CD4-positive, alpha-beta memory T cell (primary cell): ENCODE measurements at regions not wholly inside any gene's neighbourhood (a gene's known extent, or its start where the extent isn't known, plus 50 kb on each side); places are given as distances from the start of the nearest gene placed in this dataset.

Experiments
- CTCF ChIA-PET: fragments of 350-600 bp; sonication (Branson Sonifier 250); formaldehyde crosslinking; loops from one replicate; lab custom pipeline; 2021; ENCODE audit warnings: inconsistent platforms; ENCODE audit not compliant: partially characterized antibody; lab: Charles Lee
- POLR2A ChIA-PET: fragments of 350-600 bp; sonication (Branson Sonifier 250); formaldehyde crosslinking; loops from one replicate; lab custom pipeline; 2021; ENCODE audit not compliant: partially characterized antibody; lab: Charles Lee
- DNase-seq, 5 donors: peaks; one replicate each; pipeline versions ENCODE4 v3.0.0 to v3.0.0-alpha.2; 2020 to 2022; ENCODE audit warnings: mixed read lengths in 1 of 5
- H3K27ac ChIP-seq: one replicate; pipeline ENCODE4 v1.7.0; 2013; ENCODE audit warnings: low read depth, low read length
- H3K27me3 ChIP-seq: 2 replicates; pipeline ENCODE4 v1.7.0; 2013; ENCODE audit warnings: mild to moderate bottlenecking, low read length, moderate library complexity; ENCODE audit not compliant: insufficient read depth
- H3K36me3 ChIP-seq: 2 replicates; pipeline ENCODE4 v1.7.0; 2013; ENCODE audit warnings: mild to moderate bottlenecking, low read length, moderate library complexity; ENCODE audit not compliant: insufficient read depth
- H3K4me1 ChIP-seq: 2 replicates; pipeline ENCODE4 v1.7.0; 2013; ENCODE audit warnings: mild to moderate bottlenecking, low read length, moderate library complexity; ENCODE audit not compliant: insufficient read depth
- H3K4me3 ChIP-seq, 2 donors: one replicate each; pipeline ENCODE4 v1.7.0; 2013; ENCODE audit warnings: low read length in 2 of 2, mild to moderate bottlenecking in 1 of 2
- H3K9me3 ChIP-seq, 2 donors: one replicate each; pipeline ENCODE4 v1.7.0; 2013; ENCODE audit warnings: low read length in 2 of 2, control low read depth in 1 of 2; ENCODE audit not compliant: control insufficient read depth in 1 of 2
- H3K27ac Mint-ChIP-seq, 7 donors: one replicate each; pipeline ENCODE4 v1.8.0; 2020 to 2021; ENCODE audit warnings: mixed read lengths in 7 of 7, mild to moderate bottlenecking in 6 of 7, inconsistent platforms in 3 of 7, moderate library complexity in 3 of 7
- H3K27me3 Mint-ChIP-seq, 2 donors: one replicate each; pipeline ENCODE4 v1.8.0; 2020 to 2021; ENCODE audit warnings: mixed read lengths in 2 of 2
- H3K36me3 Mint-ChIP-seq, 2 donors: one replicate each; pipeline ENCODE4 v1.8.0; 2020 to 2021; ENCODE audit warnings: mixed read lengths in 2 of 2, inconsistent platforms in 1 of 2, mild to moderate bottlenecking in 1 of 2
- H3K4me1 Mint-ChIP-seq, 4 donors: one replicate each; pipeline ENCODE4 v1.8.0; 2020 to 2021; ENCODE audit warnings: mixed read lengths in 4 of 4, mild to moderate bottlenecking in 1 of 4
- H3K4me3 Mint-ChIP-seq, 8 donors: one replicate each; pipeline ENCODE4 v1.8.0; 2020 to 2021; ENCODE audit warnings: mixed read lengths in 8 of 8, mild to moderate bottlenecking in 7 of 8, moderate library complexity in 6 of 8, inconsistent platforms in 3 of 8
- H3K9me3 Mint-ChIP-seq, 8 donors: one replicate each; pipeline ENCODE4 v1.8.0; 2020 to 2021; ENCODE audit warnings: mixed read lengths in 8 of 8, mild to moderate bottlenecking in 5 of 8, inconsistent platforms in 3 of 8, moderate library complexity in 1 of 8
- intact Hi-C: fragments of 100-400 bp; cut with micrococcal nuclease; formaldehyde crosslinking; loops from one replicate; pipeline ENCODE4 v1.15.1; 2023

- no peaks in the 10 kb centered on the region for H3K27me3 ChIP-seq
- peaks cover 0 to 9% of the 10 kb centered on the region in 2 donors for H3K36me3 Mint-ChIP-seq
- no peaks in the 10 kb centered on the region for H3K9me3 Mint-ChIP-seq
- no peaks in the 10 kb centered on the region for H3K36me3 ChIP-seq
- H3K27me3 Mint-ChIP-seq = peaks cover 0 to 1% of the 10 kb centered on the region in 2 donors
- no peak overlapping the region for H3K4me3 Mint-ChIP-seq
- peaks cover 3 to 7% (median 4%) of the 10 kb centered on the region in 4 donors for H3K4me1 Mint-ChIP-seq
- no peaks in the 10 kb centered on the region for H3K9me3 ChIP-seq
- H3K4me1 ChIP-seq = no peaks in the 10 kb centered on the region
- intact Hi-C loops = no loop called here
- no peak overlapping the region for H3K27ac ChIP-seq
- H3K4me3 ChIP-seq = no peak overlapping the region
- ChIA-PET CTCF (interaction anchor here (0.6 to 1.2 kb wide), 2 partner anchors 9 to 988 kb away, joined by 3 to 4 read pairs; no protein-coding TSS in a partner anchor), POLR2A (no interaction called here)
- no peak for DNase-seq
- H3K27ac Mint-ChIP-seq = peak overlapping the region in 2 of 7 donors; percentile 13 to 43
Measured at GRCh38 chr2:8416849-8417832, 264.7 kb upstream of the ID2 start.

- DNase-seq = no peak
- POLR2A ChIA-PET = no interaction called here
Measured at GRCh38 chr2:8418721-8419120, 263.1 kb upstream of the ID2 start.

GRCh38 chr2:8421658-8422449 lies 260.0 kb upstream of the ID2 start:
- DNase-seq = no peak
- Histone ChIP-seq H3K4me1 (peaks cover 16% of the 10 kb centered on the region), H3K36me3 (no peaks in the 10 kb centered on the region), H3K9me3 (no peaks in the 10 kb centered on the region), H3K27ac (no peak overlapping the region), H3K27me3 (no peaks in the 10 kb centered on the region), H3K4me3 (no peak overlapping the region)
- ChIA-PET POLR2A (no interaction called here), CTCF (no interaction called here)
- Mint-ChIP-seq H3K36me3 (peaks cover 0 to 9% of the 10 kb centered on the region in 2 donors), H3K4me3 (no peak overlapping the region), H3K27ac (peak overlapping the region in 1 of 7 donors; percentile 60), H3K9me3 (no peaks in the 10 kb centered on the region), H3K4me1 (peaks cover 16 to 26% (median 21%) of the 10 kb centered on the region in 4 donors), H3K27me3 (peaks cover 0 to 1% of the 10 kb centered on the region in 2 donors)
- intact Hi-C loops = no loop called here

More at GRCh38 chr2:8418721-8419120, 263.1 kb upstream of the ID2 start:
- Mint-ChIP-seq H3K9me3 (no peaks in the 10 kb centered on the region), H3K27ac (peak overlapping the region in 2 of 7 donors; percentile 5 to 50), H3K36me3 (peaks cover 0 to 9% of the 10 kb centered on the region in 2 donors), H3K4me1 (peaks cover 3 to 7% (median 4%) of the 10 kb centered on the region in 4 donors), H3K27me3 (peaks cover 0 to 1% of the 10 kb centered on the region in 2 donors), H3K4me3 (no peak overlapping the region)
- CTCF ChIA-PET = interaction anchor here (0.9 kb wide), 1 partner anchor 11 kb away, joined by 4 read pairs; no protein-coding TSS in a partner anchor
- no peak overlapping the region for H3K4me3 ChIP-seq
- H3K27ac ChIP-seq = no peak overlapping the region
- no peaks in the 10 kb centered on the region for H3K4me1 ChIP-seq
- H3K36me3 ChIP-seq = no peaks in the 10 kb centered on the region
- H3K9me3 ChIP-seq = no peaks in the 10 kb centered on the region
- no peaks in the 10 kb centered on the region for H3K27me3 ChIP-seq
- intact Hi-C loops = no loop called here

- Mint-ChIP-seq H3K9me3 (no peaks in the 10 kb centered on the region), H3K27me3 (peaks cover 0 to 1% of the 10 kb centered on the region in 2 donors), H3K27ac (no peak overlapping the region), H3K36me3 (peaks cover 0 to 9% of the 10 kb centered on the region in 2 donors), H3K4me1 (peaks cover 17 to 31% (median 24%) of the 10 kb centered on the region in 4 donors), H3K4me3 (no peak overlapping the region)
- H3K9me3 ChIP-seq = no peaks in the 10 kb centered on the region
- no peaks in the 10 kb centered on the region for H3K27me3 ChIP-seq
- CTCF ChIA-PET = no interaction called here
- H3K36me3 ChIP-seq = no peaks in the 10 kb centered on the region
- DNase-seq = no peak
- H3K4me1 ChIP-seq = peaks cover 19% of the 10 kb centered on the region
- intact Hi-C loops = no loop called here
- no peak overlapping the region for H3K4me3 ChIP-seq
- POLR2A ChIA-PET = no interaction called here
- no peak overlapping the region for H3K27ac ChIP-seq
Measured at GRCh38 chr2:8422450-8422800, 259.4 kb upstream of the ID2 start.

GRCh38 chr2:8424997-8425900 lies 256.6 kb upstream of the ID2 start:
- DNase-seq = no peak
- Mint-ChIP-seq H3K4me3 (no peak overlapping the region), H3K27ac (peak overlapping the region in 2 of 7 donors; percentile 1 to 29), H3K4me1 (peaks cover 13 to 38% (median 20%) of the 10 kb centered on the region in 4 donors), H3K36me3 (peaks cover 0 to 9% of the 10 kb centered on the region in 2 donors), H3K27me3 (no peaks in the 10 kb centered on the region), H3K9me3 (no peaks in the 10 kb centered on the region)
- Histone ChIP-seq H3K4me3 (no peak overlapping the region), H3K27me3 (no peaks in the 10 kb centered on the region), H3K36me3 (no peaks in the 10 kb centered on the region), H3K9me3 (no peaks in the 10 kb centered on the region), H3K27ac (no peak overlapping the region), H3K4me1 (peaks cover 19% of the 10 kb centered on the region)
- intact Hi-C loops = no loop called here
- ChIA-PET POLR2A (no interaction called here), CTCF (no interaction called here)

GRCh38 chr2:8426550-8426949 lies 255.3 kb upstream of the ID2 start:
- peaks cover 0 to 4% of the 10 kb centered on the region in 2 donors for H3K36me3 Mint-ChIP-seq
- Histone ChIP-seq H3K27ac (no peak overlapping the region), H3K36me3 (no peaks in the 10 kb centered on the region), H3K4me3 (no peak overlapping the region), H3K27me3 (no peaks in the 10 kb centered on the region), H3K4me1 (peaks cover 19% of the 10 kb centered on the region), H3K9me3 (no peaks in the 10 kb centered on the region)
- no peak for DNase-seq
- H3K4me3 Mint-ChIP-seq = peak overlapping the region in 6 of 8 donors; percentile 10 to 69 (median 48)
- no peaks in the 10 kb centered on the region for H3K9me3 Mint-ChIP-seq
- POLR2A ChIA-PET = no interaction called here
- intact Hi-C loops = no loop called here
- no peaks in the 10 kb centered on the region for H3K27me3 Mint-ChIP-seq
- H3K4me1 Mint-ChIP-seq = peaks cover 13 to 43% (median 21%) of the 10 kb centered on the region in 4 donors
- CTCF ChIA-PET = no interaction called here
- H3K27ac Mint-ChIP-seq = peak overlapping the region in 3 of 7 donors; percentile 50 to 64 (median 58)
